H1 (cell line): ENCODE measurements at regions not wholly inside any gene's neighbourhood (a gene's known extent, or its start where the extent isn't known, plus 50 kb on each side); places are given as distances from the start of the nearest gene placed in this dataset.

Source experiments
- CHD2 ChIP-seq: IDR thresholded peaks from 2 replicates; pipeline ENCODE4 v1.6.1; 2012; ENCODE audit warnings: low read length, improper control_type of control experiment
- E2F6 ChIP-seq: IDR thresholded peaks from 2 replicates; pipeline ENCODE4 v1.6.1; 2012; ENCODE audit warnings: inconsistent platforms
- POU5F1 ChIP-seq: IDR thresholded peaks from 2 replicates; pipeline ENCODE4 v1.6.1; 2011; ENCODE audit warnings: low read depth, mild to moderate bottlenecking, low read length, moderate library complexity
- SP2 ChIP-seq: IDR thresholded peaks from 2 replicates; pipeline ENCODE4 v1.6.1; 2012; ENCODE audit warnings: mild to moderate bottlenecking, low read length, inconsistent platforms
- TAF1 ChIP-seq: IDR thresholded peaks from 2 replicates; pipeline ENCODE4 v1.6.1; 2011; ENCODE audit warnings: mild to moderate bottlenecking, low read depth, low read length
- TEAD4 ChIP-seq: IDR thresholded peaks from 2 replicates; pipeline ENCODE4 v1.6.1; 2012; ENCODE audit warnings: low read depth, low read length, inconsistent platforms, mixed read lengths
- USF2 ChIP-seq: IDR thresholded peaks from 2 replicates; pipeline ENCODE4 v1.6.1; 2011; ENCODE audit warnings: low read length, improper control_type of control experiment

- TF ChIP-seq POU5F1: no peak
- TF ChIP-seq SP2: no peak
- no peak for TF ChIP-seq CHD2
- TF ChIP-seq TAF1: no peak
- no peak for TF ChIP-seq TEAD4
- no peak for TF ChIP-seq E2F6
- no peak for TF ChIP-seq USF2
These were observed 739.9 kb downstream of the C6orf118 start (continued) for GRCh38 chr6:164569509-164569908.
